ENCODE measurements at regions not wholly inside any gene's neighbourhood (a gene's known extent, or its start where the extent isn't known, plus 50 kb on each side); places are given as distances from the start of the nearest gene placed in this dataset.

GRCh38 chr9:108671794-108672193 is 184.0 kb downstream of the ACTL7B start:
- no peak overlapping the region for H2AFZ ChIP-seq (ENCODE audit: low read length)
- no peaks in the 10 kb centered on the region for H4K20me1 ChIP-seq (ENCODE audit: insufficient read depth, low read length)
- H3K27ac ChIP-seq (ENCODE audit: extremely low read length, insufficient read depth, low read length) = no peak overlapping the region
- no peaks in the 10 kb centered on the region for H3K79me2 ChIP-seq (ENCODE audit: insufficient read depth, low read length)
- no peak overlapping the region for H3K4me2 ChIP-seq (ENCODE audit: low read depth, low read length)
- no peak for DNase-seq (ENCODE audit: low spot score)
- TF ChIP-seq MLLT10 (CRISPR knock-in tag; IDR thresholded peaks at IDR 0.05) (no peak), ZNF225 (CRISPR knock-in tag; IDR thresholded peaks at IDR 0.05) (no peak), RAD21 (CRISPR knock-in tag; IDR thresholded peaks at IDR 0.05) (no peak)
- intact Hi-C loops (cut with micrococcal nuclease; ENCODE audit: unreplicated experiment) = loop anchor here (10.0 kb wide), 1 partner anchor 257 kb away; no protein-coding TSS in a partner anchor
- H3K4me3 ChIP-seq (replicated peaks in 1 of 3; ENCODE audit: insufficient read depth in 1 of 3, low read depth in 2 of 3, low read length in 3 of 3) = no peak overlapping the region
- FAIRE-seq = no peak
- H3K9ac ChIP-seq (ENCODE audit: insufficient read depth, low read depth, low read length) = no peak overlapping the region
- H3K27me3 ChIP-seq (ENCODE audit: control insufficient read depth in 1 of 2, insufficient read depth in 2 of 2, low read length in 2 of 2) = peaks cover 1 to 4% of the 10 kb centered on the region in 2 experiments; a peak in 3 of 5 replicates
- CTCF ChIA-PET (ENCODE audit: low intra/inter-chr PET ratio, low total read pairs) = no interaction called here
- H3K4me1 ChIP-seq (ENCODE audit: insufficient read depth, low read length) = no peaks in the 10 kb centered on the region
- no peaks in the 10 kb centered on the region for H3K9me3 ChIP-seq (ENCODE audit: low read length)
- BruUV-seq (replicated peaks) = no TSS peak
- in situ Hi-C loops (cut with HindIII; ENCODE audit: extremely low pct_ligation_motif_present, low pct_unique_long_range_greater_than_20kb) = no loop called here
- WGBS (ENCODE audit: low lambda C conversion rate) = 41% methylated on average over 4 of the region's 4 CpGs
- H3K36me3 ChIP-seq (replicated peaks in 1 of 2; ENCODE audit: control insufficient read depth in 1 of 2, insufficient read depth in 2 of 2, low read length in 2 of 2) = no peaks in the 10 kb centered on the region
- POLR2A ChIA-PET = no interaction called here
- ATAC-seq = no peak

GRCh38 chr9:108671176-108671575 is 184.6 kb downstream of the ACTL7B start:
- Histone ChIP-seq H2AFZ (ENCODE audit: low read length) (no peak overlapping the region), H3K27ac (ENCODE audit: extremely low read length, insufficient read depth, low read length) (no peak overlapping the region), H4K20me1 (ENCODE audit: insufficient read depth, low read length) (no peaks in the 10 kb centered on the region), H3K36me3 (replicated peaks in 1 of 2; ENCODE audit: control insufficient read depth in 1 of 2, insufficient read depth in 2 of 2, low read length in 2 of 2) (no peaks in the 10 kb centered on the region), H3K9ac (ENCODE audit: insufficient read depth, low read depth, low read length) (no peak overlapping the region), H3K79me2 (ENCODE audit: insufficient read depth, low read length) (no peaks in the 10 kb centered on the region), H3K4me1 (ENCODE audit: insufficient read depth, low read length) (no peaks in the 10 kb centered on the region), H3K4me2 (ENCODE audit: low read depth, low read length) (no peak overlapping the region), H3K27me3 (ENCODE audit: control insufficient read depth in 1 of 2, insufficient read depth in 2 of 2, low read length in 2 of 2) (peaks cover 1 to 4% of the 10 kb centered on the region in 2 experiments; a peak in 3 of 5 replicates), H3K4me3 (replicated peaks in 1 of 3; ENCODE audit: insufficient read depth in 1 of 3, low read depth in 2 of 3, low read length in 3 of 3) (no peak overlapping the region), H3K9me3 (ENCODE audit: low read length) (no peaks in the 10 kb centered on the region)
- DNase-seq (ENCODE audit: low spot score) (peak; percentile 17), FAIRE-seq (no peak), ATAC-seq (peak; percentile 53; the same call in 2 of the 3 replicates)
- ChIA-PET POLR2A (no interaction called here), CTCF (ENCODE audit: low intra/inter-chr PET ratio, low total read pairs) (no interaction called here)
- in situ Hi-C loops (cut with HindIII; ENCODE audit: extremely low pct_ligation_motif_present, low pct_unique_long_range_greater_than_20kb) (no loop called here), intact Hi-C loops (cut with micrococcal nuclease; ENCODE audit: unreplicated experiment) (loop anchor here (10.0 kb wide), 1 partner anchor 256 kb away; no protein-coding TSS in a partner anchor)
- WGBS (ENCODE audit: low lambda C conversion rate) = 21% methylated on average over 5 of the region's 5 CpGs
- BruUV-seq (replicated peaks) = no TSS peak
- no peak for TF ChIP-seq ZMAT3 (CRISPR knock-in tag; conservative IDR thresholded peaks at IDR 0.05)
- TF ChIP-seq MED8 (CRISPR knock-in tag; IDR thresholded peaks at IDR 0.05; ENCODE audit: insufficient replicate concordance) = no peak
- no peak for TF ChIP-seq NFYC (CRISPR knock-in tag; IDR thresholded peaks at IDR 0.05)
- TF ChIP-seq ZNF576 (CRISPR knock-in tag; IDR thresholded peaks at IDR 0.05) = no peak
- no peak for TF ChIP-seq HOXA5 (CRISPR knock-in tag; IDR thresholded peaks at IDR 0.05)
- TF ChIP-seq ZNF256 (CRISPR knock-in tag; conservative IDR thresholded peaks at IDR 0.05) = no peak
- no peak for TF ChIP-seq ATF3 (CRISPR knock-in tag; IDR thresholded peaks at IDR 0.05)
- no peak for TF ChIP-seq TBP (CRISPR knock-in tag; IDR thresholded peaks at IDR 0.05)
- no peak for TF ChIP-seq ZBTB2 (CRISPR knock-in tag; IDR thresholded peaks at IDR 0.05; ENCODE audit: low read depth)
- no peak for TF ChIP-seq NFE2 (CRISPR knock-in tag; IDR thresholded peaks at IDR 0.05)
- TF ChIP-seq ZNF138 (CRISPR knock-in tag; IDR thresholded peaks at IDR 0.05; ENCODE audit: low read depth) = no peak
- TF ChIP-seq ZNF3 (CRISPR knock-in tag; IDR thresholded peaks at IDR 0.05) = no peak
- TF ChIP-seq PATZ1 (CRISPR knock-in tag; IDR thresholded peaks at IDR 0.05) = no peak
- no peak for TF ChIP-seq SRSF4 (IDR thresholded peaks at IDR 0.05; ENCODE audit: low read depth, low read length, poor library complexity, severe bottlenecking)
- no peak for TF ChIP-seq RBFOX2 (IDR thresholded peaks at IDR 0.05; ENCODE audit: low read depth, low read length)

Measured in HepG2 (cell line).